Panc1 (cell line): ENCODE measurements at regions not wholly inside any gene's neighbourhood (a gene's known extent, or its start where the extent isn't known, plus 50 kb on each side); places are given as distances from the start of the nearest gene placed in this dataset.

Experiments
- CTCF ChIP-seq: fragments of 450-650 bp; IDR thresholded peaks from 2 replicates; pipeline ENCODE4 v1.5.1; 2017; ENCODE audit warnings: mild to moderate bottlenecking
- POLR2AphosphoS5 ChIP-seq: IDR thresholded peaks from 2 replicates; pipeline ENCODE4 v1.6.1; 2012; ENCODE audit warnings: mild to moderate bottlenecking, low read depth, low read length, moderate library complexity
- TCF7L2 ChIP-seq: IDR thresholded peaks from 2 replicates; pipeline ENCODE4 v1.6.1; 2011; ENCODE audit warnings: mild to moderate bottlenecking, low read depth, low read length, inconsistent platforms

DNA sequence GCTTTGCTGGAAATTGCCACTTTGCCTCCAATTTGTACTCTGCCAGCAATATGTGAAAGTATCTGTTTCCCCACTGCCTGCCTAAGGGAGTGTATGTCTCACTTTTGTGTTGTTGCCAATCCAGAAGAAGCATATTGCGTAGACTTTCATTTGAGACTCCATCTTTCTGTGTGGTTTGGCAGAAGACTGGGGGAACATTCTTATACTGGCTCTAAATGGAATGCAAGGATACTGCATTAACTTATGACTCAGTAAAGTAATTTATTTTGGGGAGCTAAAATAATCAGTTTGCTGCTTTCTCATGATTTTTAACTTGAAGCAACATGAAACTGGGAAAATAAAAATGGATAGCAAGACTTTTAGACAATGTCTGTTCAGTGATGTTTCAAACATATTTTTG lies 107.7 kb upstream of the TMPRSS2 start:
- no peak for TF ChIP-seq CTCF
- TF ChIP-seq POLR2AphosphoS5: no peak
- TF ChIP-seq TCF7L2: no peak
